CD14-positive monocyte (primary cell): ENCODE measurements at regions not wholly inside any gene's neighbourhood (a gene's known extent, or its start where the extent isn't known, plus 50 kb on each side); places are given as distances from the start of the nearest gene placed in this dataset.

Experiments used
- DNase-seq, 3 donors: peaks; one replicate each; pipeline ENCODE4 v3.0.0-alpha.2; 2011 to 2022
- H2AFZ ChIP-seq: 2 replicates; pipeline ENCODE4 v1.6.0; 2012; ENCODE audit warnings: mild to moderate bottlenecking, low read depth, low read length, inconsistent platforms; ENCODE audit not compliant: insufficient read depth, poor library complexity, severe bottlenecking
- H3K27ac ChIP-seq, 2 donors: 1 replicate in 1 of 2; 2 replicates in 1 of 2; pipeline ENCODE4 v1.5.1; 2012 to 2013; ENCODE audit warnings: low read length in 2 of 2, control low read depth in 1 of 2, inconsistent platforms in 1 of 2, low read depth in 1 of 2, mild to moderate bottlenecking in 1 of 2
- H3K27me3 ChIP-seq, 2 donors: one replicate each; pipeline versions ENCODE4 v1.6.0 to v1.6.1; 2011 to 2013; ENCODE audit warnings: low read length in 2 of 2; ENCODE audit not compliant: control insufficient read depth in 2 of 2, insufficient read depth in 2 of 2
- H3K36me3 ChIP-seq, 2 donors: replicated peaks in 1 of 2; 1 replicate in 1 of 2; 2 replicates in 1 of 2; pipeline versions ENCODE4 v1.5.1 to v1.6.1; 2012 to 2013; ENCODE audit warnings: low read length in 2 of 2, control low read depth in 1 of 2, inconsistent platforms in 1 of 2, mild to moderate bottlenecking in 1 of 2; ENCODE audit not compliant: insufficient read depth in 2 of 2, control insufficient read depth in 1 of 2
- H3K4me1 ChIP-seq, 2 donors: 1 replicate in 1 of 2; 2 replicates in 1 of 2; pipeline versions ENCODE4 v1.5.1 to v1.6.1; 2012 to 2013; ENCODE audit warnings: low read length in 2 of 2, control low read depth in 1 of 2, inconsistent platforms in 1 of 2, mild to moderate bottlenecking in 1 of 2, moderate library complexity in 1 of 2; ENCODE audit not compliant: insufficient read depth in 2 of 2, control insufficient read depth in 1 of 2
- H3K4me2 ChIP-seq: replicated peaks from 2 replicates; pipeline ENCODE3; 2012; ENCODE audit warnings: low read length, moderate library complexity, mild to moderate bottlenecking; ENCODE audit not compliant: poor library complexity, severe bottlenecking; ENCODE audit errors: extremely low read depth
- H3K4me3 ChIP-seq, 3 experiments: fragments of 200-600 bp in 1 of 3; sonication (generic) in 1 of 3; replicated peaks in 1 of 3; 1 replicate in 2 of 3; 2 replicates in 1 of 3; pipeline ENCODE4 v1.5.1; 2011 to 2013; ENCODE audit warnings: low read length in 3 of 3, mild to moderate bottlenecking in 3 of 3, control low read depth in 2 of 3, low read depth in 2 of 3, inconsistent platforms in 1 of 3, moderate library complexity in 1 of 3
- H3K79me2 ChIP-seq: 2 replicates; pipeline ENCODE4 v1.6.0; 2012; ENCODE audit warnings: mild to moderate bottlenecking, control low read depth, inconsistent platforms, low read length, moderate library complexity; ENCODE audit not compliant: insufficient read depth
- H3K9ac ChIP-seq: 2 replicates; pipeline ENCODE4 v1.6.0; 2017; ENCODE audit warnings: low read length, mild to moderate bottlenecking; ENCODE audit not compliant: insufficient read depth, poor library complexity, severe bottlenecking
- H3K9me3 ChIP-seq, 2 donors: replicated peaks in 1 of 2; 1 replicate in 1 of 2; 2 replicates in 1 of 2; pipeline versions ENCODE4 v1.5.1 to v1.6.1; 2012 to 2013; ENCODE audit warnings: low read length in 2 of 2, control low read depth in 1 of 2; ENCODE audit not compliant: control insufficient read depth in 1 of 2, insufficient read depth in 1 of 2
- H4K20me1 ChIP-seq: 2 replicates; pipeline ENCODE4 v1.6.0; 2012; ENCODE audit warnings: mild to moderate bottlenecking, low read length, control low read depth, moderate library complexity; ENCODE audit not compliant: insufficient read depth
- H3K27ac Mint-ChIP-seq, 7 donors: one replicate each; pipeline ENCODE4 v1.8.0; 2020; ENCODE audit warnings: mild to moderate bottlenecking in 7 of 7, mixed read lengths in 7 of 7, moderate library complexity in 6 of 7, inconsistent platforms in 2 of 7
- H3K27me3 Mint-ChIP-seq, 3 donors: one replicate each; pipeline ENCODE4 v1.8.0; 2021 to 2022; ENCODE audit warnings: low read depth in 3 of 3, mild to moderate bottlenecking in 3 of 3, mixed read lengths in 3 of 3, moderate library complexity in 3 of 3, inconsistent platforms in 1 of 3
- H3K36me3 Mint-ChIP-seq, 2 donors: one replicate each; pipeline ENCODE4 v1.8.0; 2020; ENCODE audit warnings: mixed read lengths in 2 of 2, inconsistent platforms in 1 of 2, mild to moderate bottlenecking in 1 of 2
- H3K4me1 Mint-ChIP-seq: one replicate; pipeline ENCODE4 v1.8.0; 2020; ENCODE audit warnings: mild to moderate bottlenecking, mixed read lengths
- H3K4me3 Mint-ChIP-seq, 2 donors: one replicate each; pipeline ENCODE4 v1.8.0; 2020; ENCODE audit warnings: mild to moderate bottlenecking in 2 of 2, mixed read lengths in 2 of 2, moderate library complexity in 1 of 2
- H3K9me3 Mint-ChIP-seq, 7 donors: one replicate each; pipeline ENCODE4 v1.8.0; 2020 to 2022; ENCODE audit warnings: mixed read lengths in 7 of 7, mild to moderate bottlenecking in 6 of 7, moderate library complexity in 6 of 7, inconsistent platforms in 2 of 7
- WGBS: methylation state at CpG from one replicate; pipeline ENCODE4 v1.1.5; 2013; ENCODE audit warnings: missing lambda C conversion rate; ENCODE audit not compliant: insufficient coverage; 5-methylcytosine and 5-hydroxymethylcytosine counted together
- intact Hi-C, 2 donors: fragments of 100-400 bp; cut with micrococcal nuclease; formaldehyde crosslinking; loops; one replicate each; pipeline versions ENCODE4 v1.15.0 to v1.15.1; 2023
- TF ChIP-seq, protein P1 (sequence below): fragments of 200-600 bp; IDR thresholded peaks from one replicate; pipeline ENCODE4 v1.8.0; 2022; ENCODE audit warnings: antibody characterized with exemption, mild to moderate bottlenecking

DNA sequence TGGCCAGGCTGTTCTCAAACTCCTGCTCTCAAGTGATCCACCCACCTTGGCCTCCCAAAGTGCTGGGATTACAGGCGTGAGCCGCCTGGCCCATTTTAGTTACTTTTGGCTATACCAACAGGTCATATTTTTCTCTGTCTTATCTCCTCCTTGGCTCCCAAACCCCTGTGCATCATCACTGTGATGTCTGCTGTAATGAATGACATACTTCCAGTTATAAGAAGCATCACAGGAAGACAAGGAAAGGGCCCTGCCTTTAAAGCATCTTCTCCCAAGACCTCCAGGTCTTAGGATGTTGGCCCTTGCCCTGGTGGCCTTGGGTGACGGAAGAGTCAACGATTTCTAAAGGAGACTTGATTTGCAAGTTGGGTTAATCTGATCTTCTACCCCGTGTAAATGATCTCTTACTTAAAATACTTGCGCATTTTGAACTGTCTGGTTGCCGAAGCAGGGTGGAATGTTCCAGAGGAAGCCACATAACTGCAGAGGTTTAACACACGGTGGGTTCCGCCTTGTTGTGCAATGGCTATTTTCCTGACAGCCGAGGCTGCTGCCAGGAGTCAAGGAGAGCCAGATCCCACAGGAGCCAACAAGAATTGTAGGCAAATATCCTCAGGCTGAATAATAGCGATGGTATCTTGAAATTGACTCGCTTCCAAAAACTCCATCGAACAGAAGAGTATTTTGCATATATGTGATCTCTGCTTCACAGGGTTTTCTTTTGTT, 55.7 kb upstream of the PLXNC1 start:
- H3K27me3 Mint-ChIP-seq: peaks cover 1 to 7% (median 4%) of the 10 kb centered on the region in 3 donors
- WGBS: 34% methylated on average over 4 of the region's 13 CpGs
- no peaks in the 10 kb centered on the region for H3K9me3 Mint-ChIP-seq
- no peaks in the 10 kb centered on the region for H3K79me2 ChIP-seq
- H3K36me3 ChIP-seq: no peaks in the 10 kb centered on the region
- H3K4me3 ChIP-seq: no peak overlapping the region
- intact Hi-C loops: no loop called here
- peaks cover 9% of the 10 kb centered on the region for H3K4me1 Mint-ChIP-seq
- H3K4me1 ChIP-seq: no peaks in the 10 kb centered on the region
- H3K4me2 ChIP-seq: no peak overlapping the region
- H3K9ac ChIP-seq: no peak overlapping the region
- no peaks in the 10 kb centered on the region for H3K9me3 ChIP-seq
- no peak for DNase-seq
- H3K27ac Mint-ChIP-seq: no peak overlapping the region
- no peaks in the 10 kb centered on the region for H3K27me3 ChIP-seq
- no peaks in the 10 kb centered on the region for H4K20me1 ChIP-seq
- TF ChIP-seq, protein P1, sequence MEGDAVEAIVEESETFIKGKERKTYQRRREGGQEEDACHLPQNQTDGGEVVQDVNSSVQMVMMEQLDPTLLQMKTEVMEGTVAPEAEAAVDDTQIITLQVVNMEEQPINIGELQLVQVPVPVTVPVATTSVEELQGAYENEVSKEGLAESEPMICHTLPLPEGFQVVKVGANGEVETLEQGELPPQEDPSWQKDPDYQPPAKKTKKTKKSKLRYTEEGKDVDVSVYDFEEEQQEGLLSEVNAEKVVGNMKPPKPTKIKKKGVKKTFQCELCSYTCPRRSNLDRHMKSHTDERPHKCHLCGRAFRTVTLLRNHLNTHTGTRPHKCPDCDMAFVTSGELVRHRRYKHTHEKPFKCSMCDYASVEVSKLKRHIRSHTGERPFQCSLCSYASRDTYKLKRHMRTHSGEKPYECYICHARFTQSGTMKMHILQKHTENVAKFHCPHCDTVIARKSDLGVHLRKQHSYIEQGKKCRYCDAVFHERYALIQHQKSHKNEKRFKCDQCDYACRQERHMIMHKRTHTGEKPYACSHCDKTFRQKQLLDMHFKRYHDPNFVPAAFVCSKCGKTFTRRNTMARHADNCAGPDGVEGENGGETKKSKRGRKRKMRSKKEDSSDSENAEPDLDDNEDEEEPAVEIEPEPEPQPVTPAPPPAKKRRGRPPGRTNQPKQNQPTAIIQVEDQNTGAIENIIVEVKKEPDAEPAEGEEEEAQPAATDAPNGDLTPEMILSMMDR: no peak
- no peak overlapping the region for H2AFZ ChIP-seq
- H3K36me3 Mint-ChIP-seq: no peaks in the 10 kb centered on the region
- H3K27ac ChIP-seq: no peak overlapping the region
- H3K4me3 Mint-ChIP-seq: no peak overlapping the region

DNA sequence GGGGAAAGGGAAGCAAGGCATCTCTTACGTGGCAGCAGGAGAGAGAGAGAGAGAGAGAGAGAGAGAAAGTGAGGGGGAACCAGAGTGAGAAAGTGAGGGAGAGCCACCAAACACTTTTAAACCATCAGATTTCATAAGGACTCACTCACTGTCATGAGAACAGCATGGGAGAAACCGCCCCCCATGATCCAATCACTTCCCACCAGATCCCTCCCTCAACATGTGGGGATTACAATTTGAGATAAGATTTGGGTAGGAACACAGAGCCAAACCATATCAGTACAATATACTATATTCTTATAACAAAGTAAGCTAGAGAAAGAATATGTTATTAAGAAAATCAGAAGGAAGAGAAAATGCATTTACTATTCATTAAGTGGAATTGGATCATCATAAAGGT, 53.7 kb upstream of the PLXNC1 start:
- Mint-ChIP-seq H3K27me3 (peaks cover 14 to 18% (median 17%) of the 10 kb centered on the region in 3 donors), H3K9me3 (peaks cover 0 to 1% (median 0%) of the 10 kb centered on the region in 7 donors), H3K27ac (no peak overlapping the region), H3K4me3 (no peak overlapping the region), H3K4me1 (peaks cover 11% of the 10 kb centered on the region), H3K36me3 (no peaks in the 10 kb centered on the region)
- TF ChIP-seq, protein P1: no peak
- no peaks in the 10 kb centered on the region for H3K4me1 ChIP-seq
- no peaks in the 10 kb centered on the region for H3K79me2 ChIP-seq
- intact Hi-C loops: no loop called here
- no peak overlapping the region for H3K9ac ChIP-seq
- no CpG with 5 or more reads among the region's 2 CpGs for WGBS
- H3K27ac ChIP-seq: no peak overlapping the region
- no peaks in the 10 kb centered on the region for H3K36me3 ChIP-seq
- H3K27me3 ChIP-seq: peaks cover 4 to 14% of the 10 kb centered on the region in 2 donors
- DNase-seq: no peak
- H3K4me2 ChIP-seq: no peak overlapping the region
- H3K4me3 ChIP-seq: no peak overlapping the region
- H2AFZ ChIP-seq: no peak overlapping the region
- no peaks in the 10 kb centered on the region for H4K20me1 ChIP-seq
- no peaks in the 10 kb centered on the region for H3K9me3 ChIP-seq
